ENCODE measurements at regions not wholly inside any gene's neighbourhood (a gene's known extent, or its start where the extent isn't known, plus 50 kb on each side); places are given as distances from the start of the nearest gene placed in this dataset.
"Not testable (repeated sequence)": the region's sequence is repeated elsewhere in the genome, so short reads cannot be mapped to it uniquely, and the experiment has no call there.

- no peaks in the 10 kb centered on the region; the same call in none of the 2 replicates for H3K27me3 ChIP-seq
- no peaks in the 10 kb centered on the region for H3K36me3 ChIP-seq
- no peak for DNase-seq
- H3K9me3 ChIP-seq = no peaks in the 10 kb centered on the region
- H3K4me3 ChIP-seq = no peak overlapping the region
Measured at GRCh38 chr10:8327140-8327423, 272.6 kb downstream of the GATA3 start.

DNA sequence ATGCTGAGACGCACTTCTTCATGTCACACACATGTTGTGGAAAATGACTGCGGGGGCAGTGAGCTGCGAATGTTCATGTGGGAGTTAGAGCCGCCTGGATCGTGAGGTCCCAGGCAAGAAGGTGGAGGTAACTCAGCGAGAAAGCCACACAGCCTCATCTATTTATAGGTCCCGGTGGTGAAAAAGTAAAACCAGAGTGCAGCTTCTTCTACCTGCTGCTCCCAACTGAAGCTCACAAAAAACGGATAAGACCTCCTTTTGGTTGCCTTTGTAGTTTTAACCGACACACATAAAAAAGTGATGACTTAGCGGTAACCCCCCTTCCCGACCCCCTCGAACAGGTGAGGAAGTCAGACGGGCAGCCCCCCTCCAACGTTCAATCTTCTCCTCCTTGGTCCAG lies 276.9 kb downstream of the GATA3 start:
- no peaks in the 10 kb centered on the region for H3K36me3 ChIP-seq
- H3K4me3 ChIP-seq = no peak overlapping the region
- DNase-seq = no peak
- H3K9me3 ChIP-seq = no peaks in the 10 kb centered on the region
- no peaks in the 10 kb centered on the region for H3K27me3 ChIP-seq

GRCh38 chr10:8331896-8332729 lies 277.6 kb downstream of the GATA3 start:
- H3K36me3 ChIP-seq = no peaks in the 10 kb centered on the region
- no peaks in the 10 kb centered on the region for H3K27me3 ChIP-seq
- peak overlapping the region; percentile 42 for H3K4me3 ChIP-seq
- DNase-seq = peak; percentile 53
- H3K9me3 ChIP-seq = no peaks in the 10 kb centered on the region

GRCh38 chr10:8332730-8333111 lies 278.2 kb downstream of the GATA3 start:
- H3K9me3 ChIP-seq = no peaks in the 10 kb centered on the region
- peak overlapping the region; percentile 42 for H3K4me3 ChIP-seq
- no peaks in the 10 kb centered on the region for H3K36me3 ChIP-seq
- no peaks in the 10 kb centered on the region for H3K27me3 ChIP-seq
- no peak for DNase-seq

- H3K36me3 ChIP-seq = no peaks in the 10 kb centered on the region
- H3K4me3 ChIP-seq = no peak overlapping the region
- H3K9me3 ChIP-seq = no peaks in the 10 kb centered on the region
- no peaks in the 10 kb centered on the region for H3K27me3 ChIP-seq
- DNase-seq = no peak
Measured at GRCh38 chr10:8334631-8335030, 280.1 kb downstream of the GATA3 start.

DNA sequence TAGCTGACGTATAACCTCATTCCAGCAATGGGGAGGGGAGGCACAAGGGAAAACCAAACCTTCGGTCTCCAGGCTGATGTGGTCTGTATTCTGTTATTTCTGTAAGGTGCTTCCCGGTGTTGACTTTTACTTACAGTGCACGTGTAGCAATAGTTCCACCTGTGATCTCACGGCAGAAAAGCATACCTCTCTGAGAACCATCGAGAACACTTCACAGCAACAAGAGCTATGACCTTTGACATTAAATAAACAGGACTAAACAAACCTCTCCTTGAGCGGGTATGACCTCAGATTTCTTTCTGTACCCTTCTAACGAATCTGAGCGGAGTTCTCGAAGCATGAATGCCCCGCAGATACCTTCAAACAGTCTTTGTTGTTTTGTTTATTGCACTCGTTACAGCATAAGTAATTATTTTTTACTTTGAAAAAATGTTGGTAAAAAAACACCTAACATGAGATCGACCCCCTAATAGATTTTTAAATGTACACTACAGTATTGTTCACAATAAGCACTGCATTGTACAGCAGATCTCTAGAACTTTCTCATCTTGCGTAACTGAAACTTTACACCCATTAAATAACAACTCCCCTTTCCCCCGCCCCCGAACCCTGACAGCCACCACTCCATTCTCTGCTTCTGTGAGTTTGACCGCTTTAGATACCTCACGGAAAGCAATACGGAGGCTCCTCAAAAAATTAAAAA lies 282.3 kb downstream of the GATA3 start:
- H3K9me3 ChIP-seq = no peaks in the 10 kb centered on the region
- no peaks in the 10 kb centered on the region for H3K27me3 ChIP-seq
- H3K36me3 ChIP-seq = no peaks in the 10 kb centered on the region
- DNase-seq = no peak
- H3K4me3 ChIP-seq = no peak overlapping the region

DNA sequence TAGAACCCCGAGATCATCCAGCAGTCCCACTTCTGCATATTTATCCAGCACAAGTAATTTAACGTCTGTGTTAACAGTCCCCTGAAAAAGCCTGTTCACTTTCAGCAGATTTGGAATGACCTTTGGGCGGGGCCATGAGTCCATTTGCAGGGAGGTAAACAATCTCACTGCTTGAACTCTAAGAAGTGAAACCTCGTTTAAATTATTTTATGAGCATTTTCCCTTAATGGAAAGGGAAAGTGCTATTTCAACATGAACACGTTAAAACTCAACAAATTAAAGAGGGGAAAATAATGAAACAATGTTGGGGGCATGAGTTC lies 282.8 kb downstream of the GATA3 start:
- no peak for DNase-seq
- H3K4me3 ChIP-seq = no peak overlapping the region
- H3K36me3 ChIP-seq = no peaks in the 10 kb centered on the region
- H3K27me3 ChIP-seq = no peaks in the 10 kb centered on the region
- H3K9me3 ChIP-seq = no peaks in the 10 kb centered on the region

DNA sequence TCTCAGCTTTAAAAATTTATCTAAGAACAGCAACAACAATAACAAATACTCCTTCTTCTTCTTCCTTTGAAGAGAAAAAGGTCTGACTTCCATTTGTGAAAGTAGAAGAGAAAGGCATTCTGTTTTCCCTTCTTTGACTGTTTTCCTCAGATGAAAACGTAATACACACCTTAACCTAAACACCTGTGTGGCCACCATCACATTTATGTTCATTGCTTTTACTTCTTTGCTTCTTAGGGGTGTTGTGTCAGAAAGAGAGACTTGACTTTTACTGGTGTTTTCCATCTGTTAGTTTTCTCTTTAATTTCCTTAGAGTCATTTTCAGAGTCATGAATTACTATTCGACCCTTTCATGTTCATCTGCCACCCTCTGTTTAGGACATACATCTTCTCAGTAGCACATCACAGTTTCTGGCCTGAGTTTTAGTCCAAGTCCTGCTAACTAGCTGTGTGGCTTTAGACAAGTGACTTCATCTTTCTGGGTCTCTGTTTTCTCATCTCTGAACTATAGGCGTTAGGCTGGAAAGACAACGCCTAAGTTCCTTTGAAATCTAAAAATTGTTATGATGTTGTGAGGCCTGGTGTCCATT lies 283.8 kb downstream of the GATA3 start:
- Histone ChIP-seq H3K4me3 (no peak overlapping the region), H3K36me3 (no peaks in the 10 kb centered on the region), H3K27me3 (no peaks in the 10 kb centered on the region), H3K9me3 (no peaks in the 10 kb centered on the region)
- DNase-seq = no peak

DNA sequence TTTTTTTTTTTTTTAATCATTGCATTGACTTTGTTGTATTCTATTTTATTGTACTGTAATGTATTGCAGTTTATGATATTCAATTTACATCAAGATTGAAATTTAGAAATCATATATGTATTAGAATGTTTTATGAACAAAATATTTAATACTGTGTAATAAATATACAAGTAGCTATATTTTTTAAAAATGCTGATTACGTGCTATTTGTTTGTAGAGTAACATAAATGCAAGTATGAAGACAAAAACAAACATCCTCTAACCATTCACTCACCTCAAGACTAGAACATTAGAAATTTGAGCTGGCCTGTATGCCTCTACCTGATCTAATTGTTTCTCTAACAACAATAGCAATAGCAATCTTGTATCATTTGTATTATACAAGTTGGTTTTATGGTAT lies 290.3 kb downstream of the GATA3 start:
- no peak for DNase-seq
- H3K36me3 ChIP-seq = no peaks in the 10 kb centered on the region
- no peak overlapping the region for H3K4me3 ChIP-seq
- no peaks in the 10 kb centered on the region for H3K27me3 ChIP-seq
- no peaks in the 10 kb centered on the region for H3K9me3 ChIP-seq

DNA sequence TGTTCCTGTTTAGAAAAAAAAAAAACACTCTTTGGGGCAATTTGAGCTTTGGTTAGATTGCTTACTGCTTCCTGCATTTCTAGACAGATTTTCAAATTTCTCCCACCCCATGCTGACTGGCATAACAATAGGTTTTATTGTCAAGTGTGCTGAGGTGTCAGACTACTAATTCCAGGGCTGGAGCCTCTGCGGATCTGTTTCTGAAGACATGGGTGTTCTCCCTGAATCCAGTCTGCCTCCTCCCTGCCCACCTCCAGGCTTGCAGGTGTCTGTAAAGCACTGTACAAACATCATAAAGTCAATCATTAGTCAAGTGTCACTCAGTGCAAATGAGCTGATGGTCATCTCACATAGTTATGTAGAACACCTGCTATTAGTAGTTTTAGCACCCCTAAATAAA lies 292.4 kb downstream of the GATA3 start:
- no peak for DNase-seq
- H3K9me3 ChIP-seq = no peaks in the 10 kb centered on the region
- no peak overlapping the region for H3K4me3 ChIP-seq
- H3K36me3 ChIP-seq = no peaks in the 10 kb centered on the region
- no peaks in the 10 kb centered on the region for H3K27me3 ChIP-seq

DNA sequence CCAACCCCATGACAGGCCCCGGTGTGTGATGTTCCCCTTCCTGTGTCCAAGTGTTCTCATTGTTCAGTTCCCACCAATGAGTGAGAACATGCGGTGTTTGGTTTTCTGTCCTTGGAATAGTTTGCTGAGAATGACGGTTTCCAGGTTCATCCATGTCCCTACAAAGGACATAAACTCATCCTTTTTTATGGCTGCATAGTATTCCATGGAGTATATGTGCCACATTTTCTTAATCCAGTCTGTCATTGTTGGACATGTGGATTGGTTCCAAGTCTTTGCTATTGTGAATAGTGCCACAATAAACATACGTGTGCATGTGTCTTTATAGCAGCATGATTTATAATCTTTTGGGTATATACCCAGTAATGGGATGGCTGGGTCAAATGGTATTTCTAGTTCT lies 293.1 kb downstream of the GATA3 start:
- not testable (repeated sequence) for H3K27me3 ChIP-seq, H3K4me3 ChIP-seq, DNase-seq, H3K36me3 ChIP-seq, H3K9me3 ChIP-seq

DNA sequence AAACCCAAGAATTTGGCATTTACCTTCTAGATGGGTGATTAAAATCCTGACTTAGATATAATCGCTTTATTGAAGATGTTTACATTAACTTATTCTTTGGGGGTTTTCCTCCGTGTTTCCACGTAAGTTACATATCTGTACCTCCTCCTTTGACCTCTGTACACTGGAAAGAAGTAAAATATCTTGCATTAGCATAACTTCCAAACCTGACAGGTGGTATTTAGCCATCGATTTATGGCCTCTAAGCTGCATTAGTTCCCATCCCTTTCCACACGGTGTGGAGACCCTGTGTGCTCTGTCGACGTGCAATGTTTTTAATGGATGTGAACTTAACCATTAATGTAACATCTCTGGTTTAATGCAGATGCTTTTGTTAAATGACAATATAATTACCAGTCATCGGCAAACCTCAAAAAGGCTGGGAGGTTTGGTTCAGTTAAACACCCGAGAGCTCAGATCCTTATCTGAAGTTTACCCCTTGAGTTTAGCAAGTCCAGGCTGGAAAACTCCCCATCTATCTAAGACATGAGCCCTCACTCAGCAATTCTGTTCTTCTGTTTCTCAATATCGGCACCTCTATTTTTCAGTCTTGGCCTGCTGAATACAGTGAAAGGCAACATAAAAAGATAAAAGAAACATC lies 295.2 kb downstream of the GATA3 start:
- no peaks in the 10 kb centered on the region for H3K36me3 ChIP-seq
- no peaks in the 10 kb centered on the region for H3K9me3 ChIP-seq
- no peak for DNase-seq
- no peak overlapping the region for H3K4me3 ChIP-seq
- H3K27me3 ChIP-seq = no peaks in the 10 kb centered on the region

DNA sequence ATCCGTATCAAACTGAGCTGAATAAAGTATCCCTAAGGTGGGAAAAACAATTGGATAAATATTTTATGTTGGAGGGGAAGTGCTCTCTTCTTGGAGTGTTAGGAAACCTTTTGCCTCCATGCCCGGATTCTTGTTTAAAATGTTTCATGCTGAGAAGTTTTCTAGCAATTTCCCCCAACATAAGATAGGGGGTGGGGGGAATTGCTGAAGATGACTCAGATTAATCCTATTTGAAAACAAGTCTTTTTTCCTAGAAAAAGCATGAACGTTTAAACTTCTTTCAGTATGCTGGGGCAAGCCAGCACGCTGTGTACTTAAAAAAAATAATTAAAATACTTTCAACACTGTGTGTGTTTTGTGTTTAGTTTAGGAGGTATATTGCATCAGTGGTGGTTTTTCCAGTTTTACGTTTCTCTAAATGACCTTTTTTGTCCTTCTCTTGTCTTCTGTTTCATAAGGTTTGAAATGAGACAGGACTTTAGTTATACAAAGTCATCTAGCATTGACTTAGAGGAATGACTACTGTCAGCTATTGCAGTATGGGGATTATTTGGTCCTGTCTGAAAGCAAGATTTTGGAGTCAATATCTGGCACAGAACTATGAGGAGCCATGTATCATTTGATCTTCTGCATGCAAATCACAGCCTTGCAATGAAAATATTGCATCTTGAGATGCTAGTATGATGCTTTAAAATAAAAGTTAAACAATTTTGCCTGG lies 295.9 kb downstream of the GATA3 start:
- Histone ChIP-seq H3K27me3 (no peaks in the 10 kb centered on the region), H3K9me3 (no peaks in the 10 kb centered on the region), H3K36me3 (no peaks in the 10 kb centered on the region), H3K4me3 (no peak overlapping the region)
- no peak for DNase-seq

GRCh38 chr10:8352171-8353075 lies 297.9 kb downstream of the GATA3 start:
- Histone ChIP-seq H3K36me3 (no peaks in the 10 kb centered on the region), H3K9me3 (no peaks in the 10 kb centered on the region), H3K4me3 (no peak overlapping the region), H3K27me3 (no peaks in the 10 kb centered on the region)
- no peak for DNase-seq

- Histone ChIP-seq H3K27me3 (no peaks in the 10 kb centered on the region), H3K36me3 (no peaks in the 10 kb centered on the region), H3K9me3 (no peaks in the 10 kb centered on the region), H3K4me3 (no peak overlapping the region)
- no peak for DNase-seq
Measured at GRCh38 chr10:8356283-8356682, 301.8 kb downstream of the GATA3 start.

GRCh38 chr10:8359467-8359866 lies 305.0 kb downstream of the GATA3 start:
- no peaks in the 10 kb centered on the region for H3K27me3 ChIP-seq
- H3K4me3 ChIP-seq = no peak overlapping the region
- no peak for DNase-seq
- no peaks in the 10 kb centered on the region for H3K9me3 ChIP-seq
- H3K36me3 ChIP-seq = no peaks in the 10 kb centered on the region
